Ectodermal cell (in vitro differentiated cells): ENCODE measurements at regions not wholly inside any gene's neighbourhood (a gene's known extent, or its start where the extent isn't known, plus 50 kb on each side); places are given as distances from the start of the nearest gene placed in this dataset.
"Not testable (repeated sequence)": the region's sequence is repeated elsewhere in the genome, so short reads cannot be mapped to it uniquely, and the experiment has no call there.

Source experiments
- H3K27ac ChIP-seq: 2 replicates; pipeline ENCODE4 v1.7.0; 2013; ENCODE audit warnings: mild to moderate bottlenecking, low read depth, low read length; ENCODE audit not compliant: insufficient read depth, poor library complexity, severe bottlenecking
- H3K27me3 ChIP-seq: 2 replicates; pipeline ENCODE4 v1.7.0; 2013; ENCODE audit warnings: mild to moderate bottlenecking, low read length; ENCODE audit not compliant: insufficient read depth, control insufficient read depth, poor library complexity, severe bottlenecking
- H3K36me3 ChIP-seq: one replicate; pipeline ENCODE4 v1.7.0; 2013; ENCODE audit warnings: low read length; ENCODE audit not compliant: control insufficient read depth, insufficient read depth
- H3K4me1 ChIP-seq: one replicate; pipeline ENCODE4 v1.7.0; 2013; ENCODE audit warnings: low read length; ENCODE audit not compliant: control insufficient read depth, insufficient read depth
- H3K4me3 ChIP-seq: 2 replicates; pipeline ENCODE4 v1.7.0; 2013; ENCODE audit warnings: low read depth, low read length, control low read depth; ENCODE audit not compliant: insufficient read depth
- H3K9me3 ChIP-seq: 2 replicates; pipeline ENCODE4 v1.7.0; 2013; ENCODE audit warnings: mild to moderate bottlenecking, low read length, moderate library complexity; ENCODE audit not compliant: control insufficient read depth
- WGBS, 2 experiments: methylation state at CpG; one replicate each; pipeline ENCODE4 v1.1.7; 2013; ENCODE audit warnings: missing lambda C conversion rate in 2 of 2; 5-methylcytosine and 5-hydroxymethylcytosine counted together

DNA sequence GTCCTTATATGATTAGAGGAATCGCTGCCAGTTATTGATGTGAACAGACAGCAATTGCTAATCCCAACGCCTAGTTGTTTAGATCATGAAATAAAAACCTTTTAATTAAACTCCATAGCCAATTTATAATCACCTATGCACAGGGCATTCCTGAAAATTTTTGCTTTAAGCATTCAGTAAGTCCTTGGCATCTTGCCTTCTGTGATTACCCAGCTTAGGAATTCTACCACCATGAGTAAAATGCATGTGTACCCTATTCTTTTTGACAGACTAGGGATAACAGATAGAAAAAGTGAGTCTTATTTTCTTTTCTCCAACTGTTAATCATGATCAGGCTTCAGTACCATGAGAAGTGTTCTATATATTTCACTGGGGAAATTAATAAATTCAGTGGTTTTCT is 995.3 kb upstream of the GRIA3 start:
- H3K4me3 ChIP-seq = no peak overlapping the region
- no peaks in the 10 kb centered on the region for H3K4me1 ChIP-seq
- H3K27ac ChIP-seq = no peak overlapping the region
- no peaks in the 10 kb centered on the region for H3K36me3 ChIP-seq
- 96 to 100% methylated on average over 1 to 2 of the region's 2 CpGs for WGBS, 2 experiments
- no peaks in the 10 kb centered on the region for H3K27me3 ChIP-seq
- H3K9me3 ChIP-seq = no peaks in the 10 kb centered on the region

DNA sequence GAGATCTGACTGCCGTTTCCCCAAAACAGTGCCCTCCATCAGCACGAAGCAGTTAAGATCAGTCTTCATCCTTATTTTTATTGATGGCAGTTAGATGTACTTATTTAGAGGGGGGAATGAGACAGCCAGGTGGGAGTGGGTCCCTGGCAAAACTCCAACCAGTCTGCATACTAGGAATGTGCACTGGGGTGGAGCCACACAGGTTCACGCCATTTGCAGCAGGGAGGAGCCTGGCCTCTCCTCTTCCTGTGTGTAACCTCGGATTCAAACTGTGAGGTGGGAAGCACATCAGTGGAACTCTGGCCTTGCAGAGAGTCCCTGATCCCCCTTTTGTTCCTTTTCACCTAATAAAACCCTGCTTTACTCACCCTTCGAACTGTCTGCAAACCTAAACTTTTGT is 987.7 kb upstream of the GRIA3 start:
- H3K4me1 ChIP-seq = no peaks in the 10 kb centered on the region
- 76% methylated on average over 5 of the region's 5 CpGs for WGBS, 2 experiments
- H3K9me3 ChIP-seq = no peaks in the 10 kb centered on the region
- no peak overlapping the region for H3K27ac ChIP-seq
- H3K36me3 ChIP-seq = no peaks in the 10 kb centered on the region
- H3K27me3 ChIP-seq = no peaks in the 10 kb centered on the region
- H3K4me3 ChIP-seq = no peak overlapping the region

DNA sequence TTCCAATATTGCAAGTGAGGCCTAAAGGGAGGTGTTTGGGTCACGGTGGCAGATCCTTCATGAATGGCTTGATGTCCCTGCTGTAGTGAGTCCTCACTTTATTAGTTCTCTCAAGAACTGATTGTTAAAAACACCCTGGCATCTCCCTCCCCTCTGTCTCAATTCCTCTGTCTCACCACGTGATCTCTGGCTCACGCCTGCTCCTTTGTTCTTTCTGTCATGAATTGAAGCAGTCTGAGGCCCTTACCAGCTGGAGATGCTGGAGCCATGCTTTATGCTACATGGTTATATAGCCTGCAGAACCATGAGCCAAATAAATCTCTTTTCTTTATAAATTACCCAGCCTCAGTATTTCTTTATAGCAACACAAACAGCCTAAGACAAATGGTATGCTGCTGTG is 980.7 kb upstream of the GRIA3 start:
- no peaks in the 10 kb centered on the region for H3K36me3 ChIP-seq
- no peaks in the 10 kb centered on the region for H3K27me3 ChIP-seq
- H3K4me1 ChIP-seq = no peaks in the 10 kb centered on the region
- H3K27ac ChIP-seq = no peak overlapping the region
- H3K4me3 ChIP-seq = no peak overlapping the region
- H3K9me3 ChIP-seq = no peaks in the 10 kb centered on the region
- 13 to 18% methylated on average over 3 of the region's 3 CpGs for WGBS, 2 experiments

DNA sequence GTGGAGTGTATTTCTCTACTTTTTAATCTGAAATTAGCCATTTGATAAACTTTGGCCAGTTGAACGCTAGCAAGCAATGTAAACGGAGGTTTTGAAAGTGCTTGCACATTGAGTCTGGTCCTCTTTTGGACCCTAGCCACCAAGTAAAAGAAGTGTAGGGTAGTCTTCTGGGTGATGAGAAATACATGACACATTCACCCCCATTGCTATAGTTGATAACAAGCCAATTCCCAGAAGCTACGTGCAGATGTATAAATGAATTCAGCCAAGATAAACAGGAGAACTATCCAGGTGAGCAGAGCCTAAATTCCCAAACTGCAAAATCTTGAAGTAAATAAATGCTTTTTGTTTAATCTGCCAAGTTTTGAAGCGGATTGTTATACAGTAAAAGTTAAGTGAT is 965.4 kb upstream of the GRIA3 start:
- Histone ChIP-seq H3K27me3 (no peaks in the 10 kb centered on the region), H3K27ac (no peak overlapping the region), H3K4me1 (peaks cover 2% of the 10 kb centered on the region), H3K9me3 (no peaks in the 10 kb centered on the region), H3K36me3 (no peaks in the 10 kb centered on the region), H3K4me3 (no peak overlapping the region)
- WGBS, 2 experiments = 97 to 100% methylated on average over 3 to 4 of the region's 4 CpGs

DNA sequence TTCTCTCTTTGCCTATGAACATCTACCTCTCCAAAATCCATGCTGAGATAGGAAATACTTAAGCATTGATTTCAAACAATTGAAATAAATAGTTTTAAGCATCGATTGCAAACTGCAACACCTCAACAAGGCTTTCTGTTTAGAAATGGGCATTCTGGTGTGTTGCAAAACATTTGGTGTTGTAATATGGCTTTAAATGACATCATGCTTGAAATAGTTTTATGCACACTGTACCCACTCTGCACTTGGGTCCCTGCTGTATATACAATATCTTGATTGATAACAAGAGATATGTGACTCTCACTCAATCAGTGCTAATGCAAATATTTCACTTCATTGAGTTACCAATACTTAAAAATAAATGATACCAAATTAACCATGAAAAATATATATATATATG is 964.9 kb upstream of the GRIA3 start:
- no peaks in the 10 kb centered on the region for H3K9me3 ChIP-seq
- H3K27ac ChIP-seq = no peak overlapping the region
- H3K4me3 ChIP-seq = no peak overlapping the region
- H3K27me3 ChIP-seq = no peaks in the 10 kb centered on the region
- WGBS, 2 experiments = 80 to 100% methylated on average over 1 of the region's 1 CpG
- no peaks in the 10 kb centered on the region for H3K36me3 ChIP-seq
- peaks cover 2% of the 10 kb centered on the region for H3K4me1 ChIP-seq

DNA sequence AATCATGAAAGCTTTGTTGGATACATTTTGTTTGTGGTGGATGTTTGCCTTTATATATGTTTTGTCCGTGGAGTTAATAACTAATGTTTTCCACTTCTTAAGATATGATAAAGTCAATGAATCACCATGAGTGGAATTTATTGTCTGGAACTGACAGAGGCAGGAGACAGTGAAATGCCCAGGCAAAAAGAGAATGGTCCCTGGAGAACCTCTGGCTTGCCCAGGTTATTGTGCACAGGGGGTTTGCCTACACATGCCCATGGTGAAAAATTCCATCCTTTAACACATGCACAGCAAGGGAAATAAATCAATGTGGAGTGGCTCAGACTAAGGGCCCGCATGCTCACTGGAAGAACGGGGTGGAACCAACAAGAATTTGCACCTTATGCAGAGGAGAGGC is 964.3 kb upstream of the GRIA3 start:
- no peak overlapping the region for H3K4me3 ChIP-seq
- H3K27ac ChIP-seq = no peak overlapping the region
- H3K9me3 ChIP-seq = no peaks in the 10 kb centered on the region
- WGBS, 2 experiments = 86 to 96% methylated on average over 2 to 3 of the region's 3 CpGs
- peaks cover 2% of the 10 kb centered on the region for H3K4me1 ChIP-seq
- no peaks in the 10 kb centered on the region for H3K36me3 ChIP-seq
- no peaks in the 10 kb centered on the region for H3K27me3 ChIP-seq

DNA sequence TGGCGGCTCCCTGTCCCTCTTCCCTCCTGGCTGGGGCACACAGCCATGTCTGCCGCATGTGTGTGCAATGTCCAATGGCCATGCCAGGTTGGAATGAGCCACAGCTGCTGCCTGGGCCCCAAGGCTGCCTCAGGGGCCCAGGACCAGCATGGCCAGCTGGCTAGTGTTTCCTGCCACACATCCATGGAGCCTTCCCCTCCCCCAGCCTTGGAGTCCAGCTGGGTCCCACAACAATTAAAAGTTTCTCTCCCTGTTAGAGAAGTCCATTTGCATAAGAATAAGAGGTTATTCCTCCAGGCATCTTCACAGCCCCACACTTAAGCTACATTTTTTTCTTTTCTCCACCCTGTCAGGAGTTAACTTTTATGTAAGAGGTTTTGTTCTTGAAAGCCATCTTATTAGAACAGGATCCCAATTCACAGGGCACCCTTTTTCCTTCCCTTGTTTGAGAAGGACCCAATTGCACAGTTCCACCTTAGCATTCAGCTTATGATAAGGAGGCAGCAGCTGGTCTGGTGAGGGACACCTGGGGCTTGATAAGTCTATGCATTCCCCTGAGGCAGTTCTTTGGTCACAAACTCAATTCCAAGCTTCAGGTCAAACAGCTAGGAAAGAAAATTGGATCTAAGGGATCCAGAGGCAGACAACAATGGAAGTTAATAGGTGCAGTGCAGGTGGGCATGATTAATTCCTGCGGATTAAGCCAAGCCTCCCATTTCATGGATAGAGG is 963.3 kb upstream of the GRIA3 start:
- Histone ChIP-seq H3K4me3 (no peak overlapping the region), H3K9me3 (no peaks in the 10 kb centered on the region), H3K27me3 (no peaks in the 10 kb centered on the region), H3K36me3 (no peaks in the 10 kb centered on the region), H3K4me1 (peaks cover 2% of the 10 kb centered on the region), H3K27ac (peak overlapping the region; percentile 72)
- WGBS, 2 experiments = 0 to 13% methylated on average over 3 of the region's 3 CpGs

DNA sequence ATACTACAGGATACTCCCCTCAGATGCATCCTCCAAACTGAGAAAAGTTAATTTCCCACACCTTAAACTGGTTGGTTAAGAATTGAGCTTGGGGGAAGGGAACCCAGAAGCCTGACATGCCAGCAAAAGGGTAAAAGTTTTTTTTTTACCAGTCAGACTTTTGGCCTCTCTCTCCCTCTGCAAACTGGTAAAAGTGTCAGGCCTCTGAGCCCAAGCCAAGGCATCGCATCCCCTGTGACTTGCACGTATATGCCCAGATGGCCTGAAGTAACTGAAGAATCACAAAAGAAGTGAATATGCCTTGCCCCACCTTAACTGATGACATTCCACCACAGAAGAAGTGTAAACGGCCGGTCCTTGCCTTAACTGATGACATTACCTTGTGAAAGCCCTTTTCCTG is 962.3 kb upstream of the GRIA3 start:
- 0 to 3% methylated on average over 1 to 2 of the region's 4 CpGs for WGBS, 2 experiments
- H3K36me3 ChIP-seq, H3K9me3 ChIP-seq, H3K4me1 ChIP-seq, H3K4me3 ChIP-seq, H3K27ac ChIP-seq, H3K27me3 ChIP-seq: not testable (repeated sequence)

DNA sequence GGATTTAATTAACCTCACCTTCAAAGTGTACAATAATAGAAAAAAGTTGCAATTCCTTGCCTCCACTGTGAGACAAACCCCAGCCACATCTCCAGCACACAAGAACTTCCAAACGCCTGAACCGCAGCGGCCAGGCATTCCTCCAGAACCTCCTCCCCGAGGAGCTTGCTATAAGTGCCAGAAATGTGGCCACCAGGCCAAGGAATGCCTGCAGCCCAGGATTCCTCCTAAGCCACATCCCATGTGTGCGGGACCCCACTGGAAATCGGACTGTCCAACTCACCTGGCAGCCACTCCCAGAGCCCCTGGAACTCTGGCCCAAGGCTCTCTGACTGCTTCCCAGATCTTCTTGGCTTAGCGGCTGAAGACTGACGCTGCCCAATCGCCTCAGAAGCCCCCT is 959.9 kb upstream of the GRIA3 start:
- 0 to 2% methylated on average over 1 to 6 of the region's 9 CpGs for WGBS, 2 experiments
- not testable (repeated sequence) for H3K4me3 ChIP-seq, H3K36me3 ChIP-seq, H3K9me3 ChIP-seq, H3K4me1 ChIP-seq, H3K27me3 ChIP-seq, H3K27ac ChIP-seq

DNA sequence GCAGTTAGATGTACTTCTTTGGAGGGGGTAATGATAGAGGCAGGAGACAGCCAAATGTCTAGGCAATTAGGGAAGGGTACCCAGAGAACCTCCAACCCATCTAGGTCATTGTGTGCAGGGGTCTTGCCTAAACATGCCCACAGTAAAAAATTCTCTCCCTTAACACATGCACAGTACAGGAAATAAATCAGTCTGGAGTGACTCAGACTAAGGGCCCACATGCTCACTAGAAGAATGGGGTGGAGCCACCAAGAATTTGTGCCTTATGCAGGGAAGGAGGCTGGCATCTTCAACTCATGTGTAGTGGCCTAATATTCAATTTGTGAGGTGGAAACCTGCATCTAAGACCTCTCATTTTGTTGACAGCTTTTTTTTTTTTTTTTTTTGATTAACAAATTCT is 945.3 kb upstream of the GRIA3 start:
- Histone ChIP-seq H3K27ac (no peak overlapping the region), H3K4me1 (no peaks in the 10 kb centered on the region), H3K9me3 (no peaks in the 10 kb centered on the region), H3K36me3 (no peaks in the 10 kb centered on the region), H3K27me3 (no peaks in the 10 kb centered on the region), H3K4me3 (no peak overlapping the region)

DNA sequence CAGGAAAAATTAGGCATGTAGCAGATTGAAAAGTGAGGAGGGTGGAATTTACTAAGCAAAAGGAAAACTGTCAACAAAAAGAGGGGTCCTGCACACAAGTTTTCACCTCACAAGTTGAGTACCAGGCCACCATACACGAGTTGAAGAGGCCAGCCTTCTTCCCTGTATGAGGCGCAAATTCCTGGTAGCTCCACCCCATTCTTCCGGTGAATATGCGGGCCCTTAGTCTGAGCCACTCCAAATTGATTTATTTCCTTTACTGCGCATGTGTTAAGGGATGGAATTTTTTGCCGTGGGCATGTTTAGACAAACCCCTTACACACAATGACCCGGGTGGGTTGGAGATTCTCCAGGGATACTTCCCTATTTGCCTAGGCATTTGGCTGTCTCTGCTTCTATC is 942.1 kb upstream of the GRIA3 start:
- no peak overlapping the region for H3K27ac ChIP-seq
- 98% methylated on average over 6 to 7 of the region's 7 CpGs for WGBS, 2 experiments
- H3K27me3 ChIP-seq = no peaks in the 10 kb centered on the region
- no peaks in the 10 kb centered on the region for H3K9me3 ChIP-seq
- no peak overlapping the region for H3K4me3 ChIP-seq
- no peaks in the 10 kb centered on the region for H3K36me3 ChIP-seq
- no peaks in the 10 kb centered on the region for H3K4me1 ChIP-seq
